NCI-H187 (cell line): ENCODE measurements at regions not wholly inside any gene's neighbourhood (a gene's known extent, or its start where the extent isn't known, plus 50 kb on each side); places are given as distances from the start of the nearest gene placed in this dataset.
"Not testable (repeated sequence)": the region's sequence is repeated elsewhere in the genome, so short reads cannot be mapped to it uniquely, and the experiment has no call there.

Experiments
- DNase-seq, 2 experiments: peaks; one replicate each; lab custom pipeline; 2025; lab: John Stamatoyannopoulos, UW

DNA sequence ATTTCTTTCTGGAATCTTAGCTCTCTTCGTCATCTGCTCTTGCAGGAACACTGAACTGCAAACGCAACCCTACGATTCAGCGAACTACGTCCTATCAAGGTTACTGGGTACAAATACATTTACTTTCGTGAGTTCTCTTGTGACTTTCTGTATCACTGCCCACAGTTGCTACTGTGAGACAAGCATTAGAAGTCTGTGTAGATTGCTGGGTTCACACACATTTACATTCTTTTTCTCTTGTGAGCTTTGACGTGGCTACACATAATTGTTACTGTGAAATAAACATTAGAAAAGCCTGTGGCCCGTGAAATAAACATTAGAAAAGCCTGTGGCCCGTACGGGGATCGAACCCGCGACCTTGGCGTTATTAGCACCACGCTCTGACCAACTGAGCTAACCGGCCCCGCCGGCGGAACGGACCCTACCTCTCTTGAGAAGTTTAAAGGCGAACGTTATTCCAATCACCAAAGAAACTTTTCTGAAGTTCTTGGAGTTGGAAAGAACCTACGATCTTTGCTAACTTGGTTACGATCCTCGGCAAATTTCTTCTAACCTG is 61.2 kb upstream of the ZNF322 start:
- not testable (repeated sequence) for DNase-seq

- not testable (repeated sequence) for DNase-seq
Observed at GRCh38 chr6:26730019-26730766, 70.6 kb upstream of the ZNF322 start.

GRCh38 chr6:26734776-26735472 is 75.4 kb upstream of the ZNF322 start:
- not testable (repeated sequence) for DNase-seq

GRCh38 chr6:26739811-26740210 is 80.3 kb upstream of the ZNF322 start:
- DNase-seq, result no peak

GRCh38 chr6:26743157-26743821 is 83.7 kb upstream of the ZNF322 start:
- no peak for DNase-seq

- no peak for DNase-seq
Observed at GRCh38 chr6:26743941-26744699, 84.6 kb upstream of the ZNF322 start.

DNA sequence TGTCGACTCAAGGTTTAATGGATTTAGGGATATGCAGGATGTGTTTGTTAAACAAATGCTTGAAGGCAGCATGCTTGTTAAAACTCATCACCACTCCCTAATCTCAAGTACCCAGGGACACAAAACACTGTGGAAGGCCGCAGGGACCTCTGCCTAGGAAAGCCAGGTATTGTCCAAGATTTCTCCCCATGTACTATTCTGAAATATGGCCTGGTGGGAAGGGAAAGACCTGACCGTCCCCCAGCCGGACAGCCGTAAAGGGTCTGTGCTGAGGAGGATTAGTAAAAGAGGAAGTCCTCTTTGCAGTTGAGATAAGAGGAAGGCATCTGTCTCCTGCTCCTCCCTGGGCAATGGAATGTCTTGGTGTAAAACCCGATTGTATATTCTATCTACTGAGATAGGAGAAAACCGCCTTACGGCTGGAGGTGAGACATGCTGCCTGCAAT is 85.3 kb upstream of the ZNF322 start:
- DNase-seq, result not testable (repeated sequence)

DNA sequence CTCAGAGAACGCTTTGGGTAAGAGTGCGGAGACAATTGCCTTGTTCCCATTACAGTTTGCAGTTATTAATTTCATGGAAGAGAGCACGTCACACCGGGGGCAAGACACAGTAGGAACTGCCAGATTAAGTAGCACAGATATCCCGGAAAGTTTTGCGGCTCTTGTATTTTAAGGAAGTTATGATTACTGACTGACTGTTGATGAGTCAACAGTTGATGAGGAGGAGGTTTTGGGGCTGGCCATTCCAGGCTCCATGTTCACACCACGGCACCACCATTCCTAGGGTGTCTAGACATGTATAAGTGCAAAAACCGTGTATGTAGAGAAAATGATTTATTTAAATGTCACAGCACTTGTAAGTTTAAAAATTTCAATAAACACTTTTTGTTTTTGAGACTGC is 86.4 kb upstream of the ZNF322 start:
- not testable (repeated sequence) for DNase-seq

GRCh38 chr6:26749126-26749758 is 89.7 kb upstream of the ZNF322 start:
- DNase-seq, result not testable (repeated sequence)

DNA sequence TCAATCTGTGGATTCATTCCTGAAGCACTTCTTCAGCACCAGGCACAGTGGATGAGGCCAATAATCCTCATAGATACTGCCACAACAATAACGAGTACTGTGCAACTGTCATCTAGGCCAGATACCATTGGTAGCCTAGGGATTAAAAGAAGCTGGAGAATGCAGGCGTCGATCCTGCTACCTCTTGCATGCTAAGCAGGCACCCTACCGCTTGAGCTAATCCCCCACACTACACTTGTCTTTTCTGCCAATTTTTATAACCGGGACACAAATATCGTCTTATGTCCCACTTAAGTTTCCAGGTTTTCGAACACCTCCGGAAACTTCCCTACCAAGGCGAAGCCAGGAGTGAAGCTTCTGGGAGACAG is 90.2 kb upstream of the ZNF322 start:
- not testable (repeated sequence) for DNase-seq

GRCh38 chr6:26754212-26754611 is 94.7 kb upstream of the ZNF322 start:
- DNase-seq, result no peak

DNA sequence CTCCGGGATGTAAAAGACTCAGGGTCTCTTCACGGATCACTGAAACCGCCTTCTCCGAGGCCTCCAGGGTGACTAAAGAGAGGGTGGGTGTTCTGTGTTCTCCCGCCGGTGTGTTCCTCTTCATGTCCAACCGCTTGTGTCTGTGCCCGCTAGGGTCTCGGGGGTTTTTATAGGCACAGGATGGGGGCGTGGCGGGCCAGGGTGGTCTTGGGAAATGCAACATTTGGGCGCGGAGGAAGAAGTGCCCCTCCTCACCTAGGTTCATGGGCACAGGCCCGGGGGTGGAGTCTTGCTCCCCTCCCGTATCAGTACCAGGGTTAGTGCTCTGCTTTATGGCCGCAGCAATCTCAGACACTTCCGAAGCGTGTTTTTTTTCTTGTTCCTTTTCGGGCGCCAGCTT is 95.3 kb upstream of the ZNF322 start:
- not testable (repeated sequence) for DNase-seq

- not testable (repeated sequence) for DNase-seq
Observed at GRCh38 chr6:26756067-26756805, 96.7 kb upstream of the ZNF322 start.

- DNase-seq, result not testable (repeated sequence)
Observed at GRCh38 chr6:26766203-26766902, 106.8 kb upstream of the ZNF322 start.

GRCh38 chr6:26770941-26771666 is 111.6 kb upstream of the ZNF322 start:
- not testable (repeated sequence) for DNase-seq

- DNase-seq, result not testable (repeated sequence)
Observed at GRCh38 chr6:26773414-26773813, 113.9 kb upstream of the ZNF322 start.

DNA sequence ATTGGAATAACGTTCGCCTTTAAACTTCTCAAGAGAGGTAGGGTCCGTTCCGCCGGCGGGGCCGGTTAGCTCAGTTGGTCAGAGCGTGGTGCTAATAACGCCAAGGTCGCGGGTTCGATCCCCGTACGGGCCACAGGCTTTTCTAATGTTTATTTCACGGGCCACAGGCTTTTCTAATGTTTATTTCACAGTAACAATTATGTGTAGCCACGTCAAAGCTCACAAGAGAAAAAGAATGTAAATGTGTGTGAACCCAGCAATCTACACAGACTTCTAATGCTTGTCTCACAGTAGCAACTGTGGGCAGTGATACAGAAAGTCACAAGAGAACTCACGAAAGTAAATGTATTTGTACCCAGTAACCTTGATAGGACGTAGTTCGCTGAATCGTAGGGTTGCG is 121.0 kb upstream of the ZNF322 start:
- DNase-seq, result not testable (repeated sequence)

- not testable (repeated sequence) for DNase-seq
Observed at GRCh38 chr6:26795474-26796307, 136.1 kb upstream of the ZNF322 start.
